PC-3 (cell line): ENCODE measurements at regions not wholly inside any gene's neighbourhood (a gene's known extent, or its start where the extent isn't known, plus 50 kb on each side); places are given as distances from the start of the nearest gene placed in this dataset.
"Not testable (repeated sequence)": the region's sequence is repeated elsewhere in the genome, so short reads cannot be mapped to it uniquely, and the experiment has no call there.

Source experiments
- ATAC-seq: fragments of 200-7000 bp; cut with Tn5 transposase; 2 replicates; pipeline ENCODE4 v1.9.1; 2020; ENCODE audit warnings: mild to moderate bottlenecking, moderate library complexity
- BruUV-seq: library from RNA; stranded (reverse); fragments of 400-500 nt; replicated peaks from 2 replicates; lab custom pipeline; 2021; lab: Mats Ljungman, UMichigan
- CTCF ChIA-PET: fragments of 300-600 bp; sonication (Branson Sonifier 250); formaldehyde crosslinking; loops from one replicate; lab custom pipeline; 2022; ENCODE audit warnings: antibody characterized with exemption; lab: Charles Lee
- POLR2A ChIA-PET: fragments of 300-600 bp; sonication (Branson Sonifier 250); formaldehyde crosslinking; loops from one replicate; lab custom pipeline; 2022; ENCODE audit warnings: antibody characterized with exemption; ENCODE audit not compliant: unreplicated experiment; lab: Charles Lee
- DNase-seq: peaks from one replicate; pipeline ENCODE4 v3.0.0-alpha.2; 2015
- H2AFZ ChIP-seq: fragments of 300-600 bp; sonication (generic); 2 replicates; pipeline ENCODE4 v1.6.0; 2016; ENCODE audit warnings: antibody characterized with exemption, low read length
- H3F3A ChIP-seq: fragments of 300-600 bp; sonication (generic); one replicate; pipeline ENCODE4 v1.6.0; 2017; ENCODE audit warnings: antibody characterized with exemption, low read length, control low read depth, mild to moderate bottlenecking; ENCODE audit not compliant: unreplicated experiment
- H3K27ac ChIP-seq: fragments of 300-600 bp; sonication (generic); 2 replicates; pipeline ENCODE4 v1.5.1; 2016; ENCODE audit warnings: mild to moderate bottlenecking, low read length
- H3K27me3 ChIP-seq: fragments of 300-600 bp; sonication (generic); 2 replicates; pipeline ENCODE4 v1.6.1; 2016; ENCODE audit warnings: low read length, mixed read lengths
- H3K36me3 ChIP-seq: fragments of 300-600 bp; sonication (generic); 2 replicates; pipeline ENCODE4 v1.6.1; 2016; ENCODE audit warnings: low read depth, mixed run types, low read length, mixed read lengths
- H3K4me1 ChIP-seq: fragments of 300-600 bp; sonication (generic); 2 replicates; pipeline ENCODE4 v1.5.1; 2016; ENCODE audit warnings: low read length; ENCODE audit not compliant: insufficient read depth
- H3K4me2 ChIP-seq: fragments of 300-600 bp; sonication (generic); 2 replicates; pipeline ENCODE4 v1.6.0; 2016; ENCODE audit warnings: low read length
- H3K4me3 ChIP-seq: fragments of 300-600 bp; sonication (generic); 2 replicates; pipeline ENCODE4 v1.5.1; 2016; ENCODE audit warnings: mild to moderate bottlenecking, low read length, mixed read lengths
- H3K79me2 ChIP-seq: fragments of 300-600 bp; sonication (generic); 2 replicates; pipeline ENCODE4 v1.6.1; 2017; ENCODE audit warnings: low read length, mixed read lengths
- H3K9ac ChIP-seq: fragments of 300-600 bp; sonication (generic); 2 replicates; pipeline ENCODE4 v1.6.0; 2016; ENCODE audit warnings: mild to moderate bottlenecking, low read length
- H3K9me2 ChIP-seq: fragments of 300-600 bp; sonication (generic); replicated peaks from 2 replicates; pipeline ENCODE4 v1.6.1; 2016; ENCODE audit warnings: mixed run types, low read length, mixed read lengths
- H3K9me3 ChIP-seq: fragments of 300-600 bp; sonication (generic); 2 replicates; pipeline ENCODE4 v1.6.1; 2016; ENCODE audit warnings: low read length, mixed read lengths
- H4K20me1 ChIP-seq: fragments of 300-600 bp; sonication (generic); 2 replicates; pipeline ENCODE4 v1.6.1; 2016; ENCODE audit warnings: low read length, mixed read lengths
- intact Hi-C: fragments of 100-400 bp; cut with micrococcal nuclease; formaldehyde crosslinking; loops from 2 replicates; pipeline ENCODE4 v1.9.0; 2023

- H3K4me2 ChIP-seq, H3K4me3 ChIP-seq, DNase-seq, POLR2A ChIA-PET, H3K4me1 ChIP-seq, BruUV-seq, intact Hi-C loops, H3K79me2 ChIP-seq, H4K20me1 ChIP-seq, H3K9me3 ChIP-seq, H3K36me3 ChIP-seq, H2AFZ ChIP-seq, CTCF ChIA-PET, H3K27ac ChIP-seq, ATAC-seq, H3K9ac ChIP-seq, H3K9me2 ChIP-seq, H3F3A ChIP-seq: not testable (repeated sequence)
- H3K27me3 ChIP-seq, result peaks cover 20% of the 10 kb centered on the region
Observed at GRCh38 chr4:8984641-8985040, 113.0 kb upstream of the HMX1 start.

- H3K4me2 ChIP-seq, H3K27ac ChIP-seq, ATAC-seq, H3K36me3 ChIP-seq, H3K9ac ChIP-seq, BruUV-seq, DNase-seq, H4K20me1 ChIP-seq, H3K4me1 ChIP-seq, POLR2A ChIA-PET, H3K4me3 ChIP-seq, H3K79me2 ChIP-seq, H3F3A ChIP-seq, intact Hi-C loops, CTCF ChIA-PET, H3K9me2 ChIP-seq, H3K9me3 ChIP-seq, H2AFZ ChIP-seq: not testable (repeated sequence)
- peaks cover 18% of the 10 kb centered on the region for H3K27me3 ChIP-seq
Observed at GRCh38 chr4:8983921-8984320, 112.3 kb upstream of the HMX1 start.

GRCh38 chr4:8976466-8977128 is 105.0 kb upstream of the HMX1 start:
- H3K36me3 ChIP-seq, CTCF ChIA-PET, H3K4me3 ChIP-seq, H3K4me1 ChIP-seq, POLR2A ChIA-PET, H4K20me1 ChIP-seq, H3F3A ChIP-seq, BruUV-seq, H3K9me2 ChIP-seq, H3K27me3 ChIP-seq, H3K9ac ChIP-seq, intact Hi-C loops, H3K9me3 ChIP-seq, ATAC-seq, H3K79me2 ChIP-seq: not testable (repeated sequence)
- H2AFZ ChIP-seq, result peak overlapping the region; percentile 43; the same call in 1 of the 2 replicates
- peak overlapping the region; percentile 56; the same call in 1 of the 2 replicates for H3K27ac ChIP-seq
- peak; percentile 80 for DNase-seq
- H3K4me2 ChIP-seq, result peak overlapping the region; percentile 51; the same call in 1 of the 2 replicates

- H3K79me2 ChIP-seq, H3K4me1 ChIP-seq, H3K36me3 ChIP-seq, H3F3A ChIP-seq, H3K9me3 ChIP-seq, H3K4me2 ChIP-seq, POLR2A ChIA-PET, ATAC-seq, H2AFZ ChIP-seq, H3K9ac ChIP-seq, DNase-seq, H4K20me1 ChIP-seq, intact Hi-C loops, H3K27ac ChIP-seq, H3K9me2 ChIP-seq, H3K27me3 ChIP-seq, BruUV-seq, H3K4me3 ChIP-seq, CTCF ChIA-PET: not testable (repeated sequence)
Observed at GRCh38 chr4:8972635-8973034, 101.0 kb upstream of the HMX1 start.

- H3K27me3 ChIP-seq, H3K9ac ChIP-seq, H3K4me3 ChIP-seq, H3K79me2 ChIP-seq, H3K9me3 ChIP-seq, H3K4me2 ChIP-seq, H3F3A ChIP-seq, H2AFZ ChIP-seq, DNase-seq, intact Hi-C loops, BruUV-seq, H3K36me3 ChIP-seq, H3K27ac ChIP-seq, CTCF ChIA-PET, POLR2A ChIA-PET, H3K9me2 ChIP-seq, H4K20me1 ChIP-seq, ATAC-seq, H3K4me1 ChIP-seq: not testable (repeated sequence)
Observed at GRCh38 chr4:8965896-8966295, 94.3 kb upstream of the HMX1 start.

- H3K4me3 ChIP-seq, intact Hi-C loops, H2AFZ ChIP-seq, H3K9me2 ChIP-seq, CTCF ChIA-PET, H3K79me2 ChIP-seq, H3K9me3 ChIP-seq, H3K36me3 ChIP-seq, H3K4me1 ChIP-seq, H3K9ac ChIP-seq, H3K4me2 ChIP-seq, BruUV-seq, H3K27me3 ChIP-seq, H3F3A ChIP-seq, POLR2A ChIA-PET, H4K20me1 ChIP-seq, DNase-seq, ATAC-seq, H3K27ac ChIP-seq: not testable (repeated sequence)
Observed at GRCh38 chr4:8964201-8964788, 92.7 kb upstream of the HMX1 start.
